ENCODE measurements at regions not wholly inside any gene's neighbourhood (a gene's known extent, or its start where the extent isn't known, plus 50 kb on each side); places are given as distances from the start of the nearest gene placed in this dataset.

GRCh38 chr3:21142031-21142430 is 609.0 kb downstream of the ZNF385D start:
- Histone ChIP-seq H3K4me1 (ENCODE audit: insufficient read depth, low read length) (peaks cover 3% of the 10 kb centered on the region), H3K9me3 (ENCODE audit: control insufficient read depth, low read depth, low read length) (no peaks in the 10 kb centered on the region), H3K4me2 (ENCODE audit: insufficient read depth, insufficient read length, low read length) (no peak overlapping the region), H4K5ac (ENCODE audit: insufficient read length, low read depth, low read length) (no peak overlapping the region), H3K23ac (ENCODE audit: insufficient read length, low read depth, low read length) (no peak overlapping the region), H3K56ac (ENCODE audit: insufficient read length, low read depth, low read length) (no peak overlapping the region), H3K9ac (ENCODE audit: extremely low read depth, insufficient read length, low read length) (no peak overlapping the region), H3K14ac (ENCODE audit: insufficient read depth, low read length) (no peak overlapping the region), H3K23me2 (ENCODE audit: insufficient read length, low read depth, low read length, poor library complexity, severe bottlenecking) (no peaks in the 10 kb centered on the region), H3T11ph (ENCODE audit: low read length) (no peak overlapping the region), H3K27ac (ENCODE audit: insufficient read length, low read depth, low read length) (no peak overlapping the region), H3K4ac (ENCODE audit: low read depth, low read length) (no peak overlapping the region), H2BK20ac (ENCODE audit: low read depth, low read length, poor library complexity, severe bottlenecking) (no peak overlapping the region), H2AFZ (ENCODE audit: low read length) (no peak overlapping the region), H3K18ac (ENCODE audit: insufficient read length, low read depth, low read length) (no peak overlapping the region), H4K8ac (replicated peaks; ENCODE audit: insufficient read length, low read depth, low read length) (no peak overlapping the region), H2BK120ac (ENCODE audit: low read depth, low read length, poor library complexity, severe bottlenecking) (no peak overlapping the region), H4K91ac (ENCODE audit: insufficient read length, low read depth, low read length) (no peak overlapping the region), H3K79me1 (ENCODE audit: insufficient read depth, low read depth, low read length, poor library complexity, severe bottlenecking) (no peaks in the 10 kb centered on the region), H4K20me1 (ENCODE audit: control insufficient read depth, insufficient read depth, insufficient read length) (no peaks in the 10 kb centered on the region), H2BK12ac (ENCODE audit: insufficient read length, low read depth, low read length) (no peak overlapping the region), H3K27me3 (ENCODE audit: insufficient read depth, low read length) (no peaks in the 10 kb centered on the region), H3K79me2 (ENCODE audit: insufficient read depth, low read length) (no peaks in the 10 kb centered on the region), H2AK5ac (ENCODE audit: insufficient read length, low read length) (no peak overlapping the region), H2BK15ac (ENCODE audit: low read depth, low read length) (no peak overlapping the region), H2BK5ac (ENCODE audit: insufficient read length, low read length) (no peak overlapping the region)
- peaks cover 0 to 6% of the 10 kb centered on the region in 2 experiments; a peak in 3 of 5 replicates for H3K9me3 Mint-ChIP-seq
- TF ChIP-seq CTCF (conservative IDR thresholded peaks at IDR 0.05) = no peak
- WGBS (ENCODE audit: extremely low coverage, insufficient read length, low lambda C conversion rate) = no CpG with 5 or more reads among the region's 5 CpGs
- DNase-seq = no peak
- H3K27ac Mint-ChIP-seq = no peak overlapping the region
- no peaks in the 10 kb centered on the region for H3K27me3 Mint-ChIP-seq (ENCODE audit: low read depth)
- no peak overlapping the region for H3K4me3 Mint-ChIP-seq
- peaks cover 10% of the 10 kb centered on the region in 2 experiments for H3K4me1 Mint-ChIP-seq
- no peaks in the 10 kb centered on the region; a peak in 1 of 7 replicates for H3K36me3 Mint-ChIP-seq (ENCODE audit: insufficient read depth in 1 of 3, low read depth in 3 of 3)

All from H9 (cell line).